Fibroblast of lung (primary cell): ENCODE measurements at regions not wholly inside any gene's neighbourhood (a gene's known extent, or its start where the extent isn't known, plus 50 kb on each side); places are given as distances from the start of the nearest gene placed in this dataset.

ENCODE experiments used
- CTCF ChIP-seq, 2 donors: IDR thresholded peaks in 1 of 2; conservative IDR thresholded peaks in 1 of 2; 1 replicate in 1 of 2; 2 replicates in 1 of 2; pipeline ENCODE4 v1.5.1; 2011 to 2012; ENCODE audit warnings: low read length in 2 of 2, control low read depth in 1 of 2, inconsistent platforms in 1 of 2, low read depth in 1 of 2, mild to moderate bottlenecking in 1 of 2
- EZH2 ChIP-seq: IDR thresholded peaks from 2 replicates; pipeline ENCODE4 v1.5.1; 2012; ENCODE audit warnings: low read length, control low read depth, mild to moderate bottlenecking; ENCODE audit errors: missing control alignments

- TF ChIP-seq CTCF (conservative IDR thresholded peaks at IDR 0.05 in 1 of 2, IDR thresholded peaks at IDR 0.05 in 1 of 2; ENCODE audit: low read depth in 1 of 2, low read length in 2 of 2) (no peak), EZH2 (no peak)
Observed at GRCh38 chr12:86435053-86435452, 178.9 kb upstream of the MGAT4C start.
